HEK293 (cell line): ENCODE measurements at regions not wholly inside any gene's neighbourhood (a gene's known extent, or its start where the extent isn't known, plus 50 kb on each side); places are given as distances from the start of the nearest gene placed in this dataset.

Experiments used
- SETDB1 ChIP-seq: IDR thresholded peaks from one replicate; pipeline ENCODE4 v1.6.1; 2017; ENCODE audit warnings: mild to moderate bottlenecking, low read length, moderate library complexity, mixed read lengths; ENCODE audit not compliant: insufficient read length
- ZBTB11 ChIP-seq: fragments of 450-650 bp; formaldehyde crosslinking; conservative IDR thresholded peaks from 2 replicates; pipeline ENCODE4 v1.5.1; 2016; ENCODE audit warnings: low read depth, missing biosample characterization, missing genetic modification characterization
- ZNF10 ChIP-seq: fragments of 450-650 bp; formaldehyde crosslinking; IDR thresholded peaks from 2 replicates; pipeline ENCODE4 v1.5.1; 2017; ENCODE audit warnings: missing biosample characterization, missing genetic modification characterization
- ZNF404 ChIP-seq: fragments of 450-650 bp; formaldehyde crosslinking; IDR thresholded peaks from 2 replicates; pipeline ENCODE4 v1.5.1; 2017; ENCODE audit warnings: missing biosample characterization, missing genetic modification characterization
- TF ChIP-seq, protein P1 (sequence below): fragments of 450-650 bp; formaldehyde crosslinking; IDR thresholded peaks from 2 replicates; pipeline ENCODE4 v1.5.1; 2016; ENCODE audit warnings: missing biosample characterization, missing genetic modification characterization
- TF ChIP-seq, protein P2 (sequence below): fragments of 450-650 bp; formaldehyde crosslinking; IDR thresholded peaks from 2 replicates; pipeline ENCODE4 v1.5.1; 2016; ENCODE audit warnings: missing biosample characterization, missing genetic modification characterization
- TF ChIP-seq, protein P3 (sequence below): fragments of 450-650 bp; formaldehyde crosslinking; IDR thresholded peaks from 2 replicates; pipeline ENCODE4 v1.5.1; 2017; ENCODE audit warnings: missing biosample characterization, missing genetic modification characterization

GRCh38 chr6:97461218-97461617 lies 178.2 kb upstream of the MMS22L start:
- TF ChIP-seq ZNF10 (tag by site-specific recombination), result no peak
- no peak for TF ChIP-seq ZNF404
- TF ChIP-seq ZBTB11, result no peak
- TF ChIP-seq, protein P1, sequence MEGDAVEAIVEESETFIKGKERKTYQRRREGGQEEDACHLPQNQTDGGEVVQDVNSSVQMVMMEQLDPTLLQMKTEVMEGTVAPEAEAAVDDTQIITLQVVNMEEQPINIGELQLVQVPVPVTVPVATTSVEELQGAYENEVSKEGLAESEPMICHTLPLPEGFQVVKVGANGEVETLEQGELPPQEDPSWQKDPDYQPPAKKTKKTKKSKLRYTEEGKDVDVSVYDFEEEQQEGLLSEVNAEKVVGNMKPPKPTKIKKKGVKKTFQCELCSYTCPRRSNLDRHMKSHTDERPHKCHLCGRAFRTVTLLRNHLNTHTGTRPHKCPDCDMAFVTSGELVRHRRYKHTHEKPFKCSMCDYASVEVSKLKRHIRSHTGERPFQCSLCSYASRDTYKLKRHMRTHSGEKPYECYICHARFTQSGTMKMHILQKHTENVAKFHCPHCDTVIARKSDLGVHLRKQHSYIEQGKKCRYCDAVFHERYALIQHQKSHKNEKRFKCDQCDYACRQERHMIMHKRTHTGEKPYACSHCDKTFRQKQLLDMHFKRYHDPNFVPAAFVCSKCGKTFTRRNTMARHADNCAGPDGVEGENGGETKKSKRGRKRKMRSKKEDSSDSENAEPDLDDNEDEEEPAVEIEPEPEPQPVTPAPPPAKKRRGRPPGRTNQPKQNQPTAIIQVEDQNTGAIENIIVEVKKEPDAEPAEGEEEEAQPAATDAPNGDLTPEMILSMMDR (tag by site-specific recombination), result no peak
- TF ChIP-seq, protein P2, sequence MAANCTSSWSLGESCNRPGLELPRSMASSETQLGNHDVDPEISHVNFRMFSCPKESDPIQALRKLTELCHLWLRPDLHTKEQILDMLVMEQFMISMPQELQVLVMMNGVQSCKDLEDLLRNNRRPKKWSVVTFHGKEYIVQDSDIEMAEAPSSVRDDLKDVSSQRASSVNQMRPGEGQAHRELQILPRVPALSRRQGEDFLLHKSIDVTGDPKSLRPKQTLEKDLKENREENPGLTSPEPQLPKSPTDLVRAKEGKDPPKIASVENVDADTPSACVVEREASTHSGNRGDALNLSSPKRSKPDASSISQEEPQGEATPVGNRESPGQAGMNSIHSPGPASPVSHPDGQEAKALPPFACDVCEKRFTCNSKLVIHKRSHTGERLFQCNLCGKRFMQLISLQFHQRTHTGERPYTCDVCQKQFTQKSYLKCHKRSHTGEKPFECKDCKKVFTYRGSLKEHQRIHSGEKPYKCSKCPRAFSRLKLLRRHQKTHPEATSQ (tag by site-specific recombination), result no peak
- TF ChIP-seq, protein P3, sequence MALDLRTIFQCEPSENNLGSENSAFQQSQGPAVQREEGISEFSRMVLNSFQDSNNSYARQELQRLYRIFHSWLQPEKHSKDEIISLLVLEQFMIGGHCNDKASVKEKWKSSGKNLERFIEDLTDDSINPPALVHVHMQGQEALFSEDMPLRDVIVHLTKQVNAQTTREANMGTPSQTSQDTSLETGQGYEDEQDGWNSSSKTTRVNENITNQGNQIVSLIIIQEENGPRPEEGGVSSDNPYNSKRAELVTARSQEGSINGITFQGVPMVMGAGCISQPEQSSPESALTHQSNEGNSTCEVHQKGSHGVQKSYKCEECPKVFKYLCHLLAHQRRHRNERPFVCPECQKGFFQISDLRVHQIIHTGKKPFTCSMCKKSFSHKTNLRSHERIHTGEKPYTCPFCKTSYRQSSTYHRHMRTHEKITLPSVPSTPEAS (tag by site-specific recombination), result no peak
- no peak for TF ChIP-seq SETDB1
